ENCODE measurements at regions not wholly inside any gene's neighbourhood (a gene's known extent, or its start where the extent isn't known, plus 50 kb on each side); places are given as distances from the start of the nearest gene placed in this dataset.

DNA sequence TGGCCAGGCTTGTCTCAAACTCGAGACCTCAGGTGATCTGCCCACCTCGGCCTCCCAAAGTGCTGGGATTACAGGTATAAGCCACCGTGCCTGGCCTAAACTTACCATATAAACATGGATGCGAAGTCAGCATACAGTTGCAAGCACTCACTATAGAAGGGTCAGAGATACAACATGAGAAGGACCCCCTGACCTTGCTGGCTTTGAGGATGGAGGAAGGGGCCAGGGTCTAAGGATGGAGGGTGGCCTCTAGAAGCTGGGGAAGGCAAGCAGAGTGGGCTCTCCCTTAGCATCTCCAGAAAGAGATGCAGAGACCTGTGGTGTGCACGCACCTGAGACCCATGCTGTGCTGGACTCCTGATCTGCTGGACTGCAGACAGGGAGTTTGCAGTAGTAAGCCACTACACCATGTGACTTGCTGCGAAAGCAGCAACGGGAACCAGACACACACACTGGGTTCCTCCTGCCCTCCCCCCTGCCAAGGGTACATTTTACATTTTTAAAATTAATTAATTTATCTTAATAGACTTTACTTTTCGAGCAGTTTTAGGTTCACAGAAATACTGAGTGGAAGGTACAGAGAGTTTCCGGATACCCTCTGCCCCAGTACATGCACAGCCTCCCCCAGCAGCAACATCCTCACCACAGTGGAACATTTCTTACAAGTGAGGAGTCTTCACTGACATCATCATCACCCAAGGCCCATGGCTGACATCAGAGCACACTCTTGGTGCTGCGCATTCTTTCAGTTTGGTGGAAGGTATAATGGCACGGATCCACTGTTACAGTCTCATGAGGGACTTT, 170.1 kb upstream of the B3GAT1 start:
- DNase-seq = no peak

GRCh38 chr11:134581121-134581626, 169.1 kb upstream of the B3GAT1 start:
- no peak for DNase-seq

GRCh38 chr11:134580610-134580975, 168.6 kb upstream of the B3GAT1 start:
- DNase-seq = no peak

- DNase-seq = no peak
Measured at GRCh38 chr11:134579724-134580609, 167.9 kb upstream of the B3GAT1 start.

- DNase-seq = no peak
Measured at GRCh38 chr11:134578807-134579723, 167.0 kb upstream of the B3GAT1 start.

DNA sequence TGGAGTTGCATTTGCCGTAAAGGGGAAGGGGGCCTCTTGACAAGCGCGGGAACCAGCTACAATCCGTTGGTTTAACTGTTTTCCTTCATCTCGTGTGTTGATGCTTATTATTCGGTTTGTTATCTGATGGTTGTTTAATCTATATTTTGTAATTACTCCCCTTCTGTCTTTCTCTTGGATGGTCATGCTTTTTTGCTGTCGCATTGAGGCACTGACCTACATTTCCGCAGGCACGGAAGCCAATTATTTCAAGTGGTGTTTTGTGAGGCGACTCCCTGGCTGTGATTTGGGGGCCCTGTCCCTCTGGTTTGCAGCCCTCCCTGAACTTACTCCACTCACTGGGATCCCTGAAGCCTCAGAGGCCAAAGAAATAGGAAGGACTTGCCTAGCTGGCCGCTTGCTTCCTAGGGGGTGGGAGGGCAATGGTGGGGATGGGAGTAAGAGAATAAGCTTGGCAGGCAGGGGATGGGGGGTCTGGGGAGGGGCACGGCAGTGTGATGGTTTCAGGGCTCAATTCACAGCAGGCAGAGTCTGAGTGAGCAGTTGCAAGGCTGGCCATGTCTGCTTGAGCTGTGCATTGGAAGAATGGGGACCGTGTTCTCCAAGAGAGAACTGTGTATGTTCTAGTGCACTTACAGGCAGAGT, 165.8 kb upstream of the B3GAT1 start:
- no peak for DNase-seq

DNA sequence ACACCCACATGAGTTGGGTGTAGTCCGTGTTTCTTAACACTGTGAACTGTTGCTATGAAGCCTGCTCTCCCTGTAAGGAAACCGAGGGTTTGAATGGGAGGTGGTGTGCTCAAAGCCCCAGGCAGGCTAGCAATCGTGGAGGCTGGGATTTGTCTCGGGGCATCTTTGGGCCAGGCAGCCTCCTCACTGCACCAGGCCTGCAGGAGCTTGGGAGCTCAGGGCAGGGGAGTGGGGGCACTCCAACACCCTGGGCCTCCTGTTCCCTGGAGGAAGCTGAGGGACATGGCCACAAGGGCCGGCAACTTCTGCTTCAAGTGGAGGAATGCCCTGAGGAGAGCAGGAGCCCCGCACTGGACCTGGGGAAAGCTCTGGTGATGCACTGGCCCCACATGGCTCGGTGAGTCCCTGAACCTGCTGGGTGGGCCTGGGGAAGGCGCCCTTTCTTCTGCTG, 164.7 kb upstream of the B3GAT1 start:
- no peak for DNase-seq

DNA sequence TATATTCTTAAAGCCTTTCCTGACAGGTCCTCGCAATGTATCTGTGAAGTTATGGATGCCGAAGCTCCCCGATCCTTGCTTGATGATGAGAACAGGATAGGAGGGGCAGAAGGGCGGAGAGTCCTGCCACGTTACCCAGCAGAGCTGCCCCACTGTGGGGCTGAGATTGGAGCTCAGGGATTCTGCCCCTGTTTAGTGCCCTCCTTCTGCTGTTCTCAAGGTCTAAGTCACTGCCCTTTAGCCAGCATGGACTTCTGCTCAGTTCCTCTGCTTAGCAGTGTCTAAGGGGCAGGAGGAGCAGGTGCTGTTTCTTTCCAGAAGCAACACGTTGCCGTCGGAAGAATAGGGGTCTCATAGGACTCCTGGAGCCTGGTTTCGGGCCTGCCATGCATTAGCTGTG, 164.2 kb upstream of the B3GAT1 start:
- no peak for DNase-seq

DNA sequence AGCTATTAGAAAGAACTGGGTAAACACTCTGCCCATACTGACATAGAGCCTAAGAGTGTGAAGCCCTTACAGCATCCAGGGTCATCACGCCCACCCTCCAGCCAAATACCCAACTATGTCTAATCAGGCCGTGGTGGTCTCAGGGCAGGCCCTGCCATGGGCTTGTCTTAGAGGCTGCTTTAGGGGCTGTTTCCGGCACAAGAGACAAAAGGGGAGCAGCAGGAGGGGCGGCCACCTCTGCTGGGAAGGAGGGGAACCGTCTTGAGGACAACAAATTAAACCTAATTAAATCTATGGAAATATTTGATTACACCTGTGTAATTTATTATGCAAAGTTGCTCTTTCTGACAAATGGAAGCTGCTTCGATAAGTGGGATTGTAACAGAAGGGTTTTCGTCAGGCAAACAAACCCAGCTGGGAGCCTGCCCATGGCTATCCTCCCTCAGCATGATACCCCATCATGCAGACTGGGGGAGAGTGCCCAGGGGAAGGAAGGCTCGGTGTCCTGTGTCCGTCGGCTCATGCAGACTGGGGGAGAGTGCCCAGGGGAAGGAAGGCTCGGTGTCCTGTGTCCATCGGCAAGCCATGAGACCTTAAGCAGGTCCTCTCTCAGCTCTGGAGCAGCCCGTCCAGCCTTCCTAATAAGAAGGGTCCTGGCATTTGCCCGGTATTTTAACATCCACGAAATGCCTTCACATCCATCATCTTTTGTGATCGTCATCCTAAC, 163.6 kb upstream of the B3GAT1 start:
- DNase-seq = no peak

DNA sequence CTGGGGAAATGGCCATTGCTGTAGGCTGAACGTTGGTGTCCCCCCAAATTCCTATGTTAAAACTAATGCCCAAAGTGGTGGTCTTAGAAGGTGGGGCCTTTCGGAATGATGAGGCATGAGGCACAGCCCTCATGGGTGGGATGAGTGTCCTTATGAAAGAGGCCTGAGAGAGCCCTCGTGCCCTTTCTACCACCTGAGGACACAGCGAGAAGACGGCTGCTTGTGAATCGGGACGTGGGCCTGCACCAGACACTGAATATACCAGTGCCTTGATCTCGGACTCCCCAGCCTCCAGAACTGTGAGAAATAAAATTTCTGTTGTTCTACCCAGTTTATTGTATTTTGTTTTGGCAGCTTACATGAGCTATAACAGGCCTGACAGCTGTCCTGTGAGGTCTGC, 162.9 kb upstream of the B3GAT1 start:
- no peak for DNase-seq

- DNase-seq = no peak
Measured at GRCh38 chr11:134574425-134574824, 162.4 kb upstream of the B3GAT1 start.

GRCh38 chr11:134573857-134574256, 161.8 kb upstream of the B3GAT1 start:
- no peak for DNase-seq

- no peak for DNase-seq
Measured at GRCh38 chr11:134572741-134573675, 161.0 kb upstream of the B3GAT1 start.

DNA sequence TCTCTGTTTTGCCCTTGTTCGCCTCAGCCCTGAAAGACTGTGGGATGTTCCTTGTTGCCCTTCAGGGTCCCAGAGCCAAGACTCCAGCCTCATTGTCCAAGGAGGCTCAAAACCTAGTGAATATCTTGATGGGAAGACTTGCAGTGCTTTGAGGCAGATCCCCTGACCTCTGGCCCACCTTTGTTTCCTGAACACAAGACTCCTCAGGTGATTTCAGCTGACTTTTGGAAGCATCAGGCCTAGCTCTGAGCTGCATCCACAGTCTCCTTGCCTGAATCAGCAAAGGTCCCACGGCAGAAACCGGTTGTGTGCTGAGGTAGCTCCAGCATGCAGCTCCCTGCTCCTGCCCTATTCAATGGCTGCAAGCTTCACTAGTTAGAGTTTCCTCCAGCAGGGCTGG, 159.3 kb upstream of the B3GAT1 start:
- no peak for DNase-seq

DNA sequence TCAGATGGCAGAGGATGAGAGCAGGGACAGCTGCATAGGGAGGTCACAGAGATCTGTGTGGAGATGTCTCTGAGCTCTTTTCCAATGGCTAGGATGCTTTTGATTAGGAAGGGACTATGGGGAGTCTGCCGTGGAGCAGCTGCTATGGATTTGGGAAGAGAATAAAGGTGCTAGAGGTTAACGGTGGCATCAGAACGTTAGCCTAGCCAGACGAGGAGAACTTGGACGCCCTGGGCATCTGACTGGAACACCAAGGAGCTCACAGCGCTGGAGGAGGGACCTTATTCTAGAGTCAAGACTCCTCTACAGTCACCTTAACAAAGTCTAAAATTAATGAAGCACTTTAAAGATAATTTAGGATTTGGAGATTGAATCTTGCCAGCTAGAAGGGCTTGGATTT, 157.2 kb upstream of the B3GAT1 start:
- DNase-seq = no peak

DNA sequence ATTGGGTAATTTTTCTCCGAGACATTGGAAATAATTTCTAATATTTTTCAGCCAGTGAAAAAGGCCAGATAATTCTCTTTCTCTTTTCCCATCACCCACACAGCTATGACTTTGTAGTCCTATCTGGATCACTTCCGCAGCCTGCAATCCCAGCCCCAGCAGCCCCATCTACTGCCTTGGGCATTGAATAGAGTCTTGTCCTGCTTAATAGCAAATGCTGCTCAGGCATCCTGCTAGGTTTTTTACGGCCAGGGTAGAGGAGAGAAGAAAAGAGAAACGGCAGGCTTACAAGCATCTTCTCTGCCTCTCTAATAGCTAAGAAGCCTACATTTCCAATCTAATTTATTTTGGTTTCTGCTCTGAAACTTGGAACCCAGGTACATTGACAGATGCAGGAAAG, 154.3 kb upstream of the B3GAT1 start:
- DNase-seq = no peak

- no peak for DNase-seq
Measured at GRCh38 chr11:134565343-134565891, 153.4 kb upstream of the B3GAT1 start.

- no peak for DNase-seq
Measured at GRCh38 chr11:134564472-134565200, 152.6 kb upstream of the B3GAT1 start.

DNA sequence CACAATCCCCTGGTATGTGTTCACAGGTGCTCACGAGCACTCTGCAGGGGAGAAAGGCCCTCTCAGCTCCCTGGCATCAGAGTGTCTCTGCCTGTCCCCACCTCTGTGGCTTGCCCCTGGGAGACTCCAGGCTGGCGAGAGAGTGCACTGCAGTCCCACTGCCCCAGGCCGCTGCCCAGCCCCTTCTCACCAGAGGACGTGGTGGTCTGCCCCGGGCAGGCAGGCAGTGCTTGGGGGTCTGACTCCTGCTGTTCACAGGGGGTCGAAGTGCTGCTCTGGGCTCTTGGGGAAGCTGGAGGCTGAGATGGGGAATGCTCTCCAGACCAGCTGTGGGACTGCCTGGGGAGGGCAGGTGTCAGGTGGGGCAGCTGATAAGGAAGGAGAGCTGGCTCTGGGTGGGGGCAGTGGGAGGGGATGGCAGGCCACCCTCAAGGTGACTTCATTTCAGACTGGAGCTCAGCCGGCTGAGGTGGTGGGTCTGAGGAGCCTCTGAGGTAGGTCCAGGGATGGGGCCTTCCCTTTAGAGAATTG, 151.0 kb upstream of the B3GAT1 start:
- no peak for DNase-seq
